ENCODE measurements at regions not wholly inside any gene's neighbourhood (a gene's known extent, or its start where the extent isn't known, plus 50 kb on each side); places are given as distances from the start of the nearest gene placed in this dataset.

DNA sequence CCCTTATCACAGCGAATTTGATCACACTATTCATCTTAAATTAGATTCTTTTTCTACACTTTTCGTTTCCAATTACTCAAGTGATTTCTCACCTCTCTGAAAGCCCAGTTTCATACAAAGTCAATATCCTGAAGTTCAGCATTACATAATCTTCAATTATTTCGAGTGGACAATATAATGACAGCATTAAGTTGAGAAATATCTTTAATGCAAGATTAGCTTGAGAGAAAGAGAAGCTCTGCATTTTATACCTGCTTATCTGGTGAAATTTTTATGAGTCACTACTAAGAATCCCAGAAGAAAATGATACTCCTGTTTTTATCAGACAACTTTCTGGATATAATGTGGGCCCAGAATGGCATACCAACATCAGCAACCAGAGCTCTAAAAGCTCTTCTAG lies 509.6 kb downstream of the KCNJ2 start:
- H4K20me1 ChIP-seq (replicated peaks; ENCODE audit: insufficient read depth), result no peaks in the 10 kb centered on the region
- no peak overlapping the region for H3K4me2 ChIP-seq
- H3F3A ChIP-seq (replicated peaks; ENCODE audit: low read depth), result no peaks in the 10 kb centered on the region
- H3K36me3 ChIP-seq (ENCODE audit: insufficient read depth), result no peaks in the 10 kb centered on the region
- no peaks in the 10 kb centered on the region for H3K79me2 ChIP-seq (replicated peaks; ENCODE audit: insufficient read depth)
- Mint-ChIP-seq H3K4me3 (no peak overlapping the region), H3K4me1 (peaks cover 28% of the 10 kb centered on the region), H3K36me3 (ENCODE audit: low read depth) (no peaks in the 10 kb centered on the region), H3K9me3 (no peaks in the 10 kb centered on the region; the same call in 2 of the 3 replicates), H3K27ac (no peak overlapping the region), H3K27me3 (ENCODE audit: insufficient read depth, low read depth, poor library complexity) (peaks cover 2% of the 10 kb centered on the region)
- H2AFZ ChIP-seq, result no peak overlapping the region
- no peak overlapping the region for H3K27ac ChIP-seq (ENCODE audit: low read depth)
- H3K4me1 ChIP-seq (ENCODE audit: insufficient read depth), result peaks cover 10% of the 10 kb centered on the region
- no peaks in the 10 kb centered on the region for H3K27me3 ChIP-seq (ENCODE audit: insufficient read depth)
- no peaks in the 10 kb centered on the region for H3K9me2 ChIP-seq (ENCODE audit: insufficient read depth)
- no peak overlapping the region for H3K4me3 ChIP-seq
- DNase-seq (ENCODE audit: low spot score) (no peak), ATAC-seq (no peak)
- TF ChIP-seq STAT1 (IDR thresholded peaks at IDR 0.05; ENCODE audit: unreplicated experiment) (no peak), ZNF331 (CRISPR knock-in tag; IDR thresholded peaks at IDR 0.05; ENCODE audit: low read depth) (no peak), EZH2 (IDR thresholded peaks at IDR 0.05; ENCODE audit: low read depth, unreplicated experiment) (no peak), NANOG (IDR thresholded peaks at IDR 0.05; ENCODE audit: borderline replicate concordance) (no peak), ZNF114 (CRISPR knock-in tag; IDR thresholded peaks at IDR 0.05) (no peak), POLR2AphosphoS5 (IDR thresholded peaks at IDR 0.05; ENCODE audit: low read depth) (no peak), EZH2phosphoT487 (IDR thresholded peaks at IDR 0.05; ENCODE audit: unreplicated experiment) (no peak), CREB1 (CRISPR knock-in tag; IDR thresholded peaks at IDR 0.05; ENCODE audit: low read depth) (no peak), JUNB (IDR thresholded peaks at IDR 0.05; ENCODE audit: unreplicated experiment) (no peak)
- TF ChIP-seq, protein P1, sequence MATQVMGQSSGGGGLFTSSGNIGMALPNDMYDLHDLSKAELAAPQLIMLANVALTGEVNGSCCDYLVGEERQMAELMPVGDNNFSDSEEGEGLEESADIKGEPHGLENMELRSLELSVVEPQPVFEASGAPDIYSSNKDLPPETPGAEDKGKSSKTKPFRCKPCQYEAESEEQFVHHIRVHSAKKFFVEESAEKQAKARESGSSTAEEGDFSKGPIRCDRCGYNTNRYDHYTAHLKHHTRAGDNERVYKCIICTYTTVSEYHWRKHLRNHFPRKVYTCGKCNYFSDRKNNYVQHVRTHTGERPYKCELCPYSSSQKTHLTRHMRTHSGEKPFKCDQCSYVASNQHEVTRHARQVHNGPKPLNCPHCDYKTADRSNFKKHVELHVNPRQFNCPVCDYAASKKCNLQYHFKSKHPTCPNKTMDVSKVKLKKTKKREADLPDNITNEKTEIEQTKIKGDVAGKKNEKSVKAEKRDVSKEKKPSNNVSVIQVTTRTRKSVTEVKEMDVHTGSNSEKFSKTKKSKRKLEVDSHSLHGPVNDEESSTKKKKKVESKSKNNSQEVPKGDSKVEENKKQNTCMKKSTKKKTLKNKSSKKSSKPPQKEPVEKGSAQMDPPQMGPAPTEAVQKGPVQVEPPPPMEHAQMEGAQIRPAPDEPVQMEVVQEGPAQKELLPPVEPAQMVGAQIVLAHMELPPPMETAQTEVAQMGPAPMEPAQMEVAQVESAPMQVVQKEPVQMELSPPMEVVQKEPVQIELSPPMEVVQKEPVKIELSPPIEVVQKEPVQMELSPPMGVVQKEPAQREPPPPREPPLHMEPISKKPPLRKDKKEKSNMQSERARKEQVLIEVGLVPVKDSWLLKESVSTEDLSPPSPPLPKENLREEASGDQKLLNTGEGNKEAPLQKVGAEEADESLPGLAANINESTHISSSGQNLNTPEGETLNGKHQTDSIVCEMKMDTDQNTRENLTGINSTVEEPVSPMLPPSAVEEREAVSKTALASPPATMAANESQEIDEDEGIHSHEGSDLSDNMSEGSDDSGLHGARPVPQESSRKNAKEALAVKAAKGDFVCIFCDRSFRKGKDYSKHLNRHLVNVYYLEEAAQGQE (IDR thresholded peaks at IDR 0.05; ENCODE audit: unreplicated experiment), result no peak
- TF ChIP-seq, protein P2, sequence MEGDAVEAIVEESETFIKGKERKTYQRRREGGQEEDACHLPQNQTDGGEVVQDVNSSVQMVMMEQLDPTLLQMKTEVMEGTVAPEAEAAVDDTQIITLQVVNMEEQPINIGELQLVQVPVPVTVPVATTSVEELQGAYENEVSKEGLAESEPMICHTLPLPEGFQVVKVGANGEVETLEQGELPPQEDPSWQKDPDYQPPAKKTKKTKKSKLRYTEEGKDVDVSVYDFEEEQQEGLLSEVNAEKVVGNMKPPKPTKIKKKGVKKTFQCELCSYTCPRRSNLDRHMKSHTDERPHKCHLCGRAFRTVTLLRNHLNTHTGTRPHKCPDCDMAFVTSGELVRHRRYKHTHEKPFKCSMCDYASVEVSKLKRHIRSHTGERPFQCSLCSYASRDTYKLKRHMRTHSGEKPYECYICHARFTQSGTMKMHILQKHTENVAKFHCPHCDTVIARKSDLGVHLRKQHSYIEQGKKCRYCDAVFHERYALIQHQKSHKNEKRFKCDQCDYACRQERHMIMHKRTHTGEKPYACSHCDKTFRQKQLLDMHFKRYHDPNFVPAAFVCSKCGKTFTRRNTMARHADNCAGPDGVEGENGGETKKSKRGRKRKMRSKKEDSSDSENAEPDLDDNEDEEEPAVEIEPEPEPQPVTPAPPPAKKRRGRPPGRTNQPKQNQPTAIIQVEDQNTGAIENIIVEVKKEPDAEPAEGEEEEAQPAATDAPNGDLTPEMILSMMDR (conservative IDR thresholded peaks at IDR 0.05; ENCODE audit: low read depth in 2 of 2), result no peak
- TF ChIP-seq, protein P3, sequence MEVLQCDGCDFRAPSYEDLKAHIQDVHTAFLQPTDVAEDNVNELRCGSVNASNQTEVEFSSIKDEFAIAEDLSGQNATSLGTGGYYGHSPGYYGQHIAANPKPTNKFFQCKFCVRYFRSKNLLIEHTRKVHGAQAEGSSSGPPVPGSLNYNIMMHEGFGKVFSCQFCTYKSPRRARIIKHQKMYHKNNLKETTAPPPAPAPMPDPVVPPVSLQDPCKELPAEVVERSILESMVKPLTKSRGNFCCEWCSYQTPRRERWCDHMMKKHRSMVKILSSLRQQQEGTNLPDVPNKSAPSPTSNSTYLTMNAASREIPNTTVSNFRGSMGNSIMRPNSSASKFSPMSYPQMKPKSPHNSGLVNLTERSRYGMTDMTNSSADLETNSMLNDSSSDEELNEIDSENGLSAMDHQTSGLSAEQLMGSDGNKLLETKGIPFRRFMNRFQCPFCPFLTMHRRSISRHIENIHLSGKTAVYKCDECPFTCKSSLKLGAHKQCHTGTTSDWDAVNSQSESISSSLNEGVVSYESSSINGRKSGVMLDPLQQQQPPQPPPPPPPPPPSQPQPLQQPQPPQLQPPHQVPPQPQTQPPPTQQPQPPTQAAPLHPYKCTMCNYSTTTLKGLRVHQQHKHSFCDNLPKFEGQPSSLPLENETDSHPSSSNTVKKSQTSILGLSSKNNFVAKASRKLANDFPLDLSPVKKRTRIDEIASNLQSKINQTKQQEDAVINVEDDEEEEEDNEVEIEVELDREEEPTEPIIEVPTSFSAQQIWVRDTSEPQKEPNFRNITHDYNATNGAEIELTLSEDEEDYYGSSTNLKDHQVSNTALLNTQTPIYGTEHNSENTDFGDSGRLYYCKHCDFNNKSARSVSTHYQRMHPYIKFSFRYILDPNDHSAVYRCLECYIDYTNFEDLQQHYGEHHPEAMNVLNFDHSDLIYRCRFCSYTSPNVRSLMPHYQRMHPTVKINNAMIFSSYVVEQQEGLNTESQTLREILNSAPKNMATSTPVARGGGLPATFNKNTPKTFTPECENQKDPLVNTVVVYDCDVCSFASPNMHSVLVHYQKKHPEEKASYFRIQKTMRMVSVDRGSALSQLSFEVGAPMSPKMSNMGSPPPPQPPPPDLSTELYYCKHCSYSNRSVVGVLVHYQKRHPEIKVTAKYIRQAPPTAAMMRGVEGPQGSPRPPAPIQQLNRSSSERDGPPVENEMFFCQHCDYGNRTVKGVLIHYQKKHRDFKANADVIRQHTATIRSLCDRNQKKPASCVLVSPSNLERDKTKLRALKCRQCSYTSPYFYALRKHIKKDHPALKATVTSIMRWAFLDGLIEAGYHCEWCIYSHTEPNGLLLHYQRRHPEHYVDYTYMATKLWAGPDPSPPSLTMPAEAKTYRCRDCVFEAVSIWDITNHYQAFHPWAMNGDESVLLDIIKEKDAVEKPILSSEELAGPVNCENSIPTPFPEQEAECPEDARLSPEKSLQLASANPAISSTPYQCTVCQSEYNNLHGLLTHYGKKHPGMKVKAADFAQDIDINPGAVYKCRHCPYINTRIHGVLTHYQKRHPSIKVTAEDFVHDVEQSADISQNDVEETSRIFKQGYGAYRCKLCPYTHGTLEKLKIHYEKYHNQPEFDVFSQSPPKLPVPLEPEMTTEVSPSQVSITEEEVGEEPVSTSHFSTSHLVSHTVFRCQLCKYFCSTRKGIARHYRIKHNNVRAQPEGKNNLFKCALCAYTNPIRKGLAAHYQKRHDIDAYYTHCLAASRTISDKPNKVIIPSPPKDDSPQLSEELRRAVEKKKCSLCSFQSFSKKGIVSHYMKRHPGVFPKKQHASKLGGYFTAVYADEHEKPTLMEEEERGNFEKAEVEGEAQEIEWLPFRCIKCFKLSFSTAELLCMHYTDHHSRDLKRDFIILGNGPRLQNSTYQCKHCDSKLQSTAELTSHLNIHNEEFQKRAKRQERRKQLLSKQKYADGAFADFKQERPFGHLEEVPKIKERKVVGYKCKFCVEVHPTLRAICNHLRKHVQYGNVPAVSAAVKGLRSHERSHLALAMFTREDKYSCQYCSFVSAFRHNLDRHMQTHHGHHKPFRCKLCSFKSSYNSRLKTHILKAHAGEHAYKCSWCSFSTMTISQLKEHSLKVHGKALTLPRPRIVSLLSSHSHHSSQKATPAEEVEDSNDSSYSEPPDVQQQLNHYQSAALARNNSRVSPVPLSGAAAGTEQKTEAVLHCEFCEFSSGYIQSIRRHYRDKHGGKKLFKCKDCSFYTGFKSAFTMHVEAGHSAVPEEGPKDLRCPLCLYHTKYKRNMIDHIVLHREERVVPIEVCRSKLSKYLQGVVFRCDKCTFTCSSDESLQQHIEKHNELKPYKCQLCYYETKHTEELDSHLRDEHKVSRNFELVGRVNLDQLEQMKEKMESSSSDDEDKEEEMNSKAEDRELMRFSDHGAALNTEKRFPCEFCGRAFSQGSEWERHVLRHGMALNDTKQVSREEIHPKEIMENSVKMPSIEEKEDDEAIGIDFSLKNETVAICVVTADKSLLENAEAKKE (CRISPR knock-in tag; IDR thresholded peaks at IDR 0.05), result no peak
- TF ChIP-seq, protein P4, sequence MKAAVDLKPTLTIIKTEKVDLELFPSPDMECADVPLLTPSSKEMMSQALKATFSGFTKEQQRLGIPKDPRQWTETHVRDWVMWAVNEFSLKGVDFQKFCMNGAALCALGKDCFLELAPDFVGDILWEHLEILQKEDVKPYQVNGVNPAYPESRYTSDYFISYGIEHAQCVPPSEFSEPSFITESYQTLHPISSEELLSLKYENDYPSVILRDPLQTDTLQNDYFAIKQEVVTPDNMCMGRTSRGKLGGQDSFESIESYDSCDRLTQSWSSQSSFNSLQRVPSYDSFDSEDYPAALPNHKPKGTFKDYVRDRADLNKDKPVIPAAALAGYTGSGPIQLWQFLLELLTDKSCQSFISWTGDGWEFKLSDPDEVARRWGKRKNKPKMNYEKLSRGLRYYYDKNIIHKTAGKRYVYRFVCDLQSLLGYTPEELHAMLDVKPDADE (IDR thresholded peaks at IDR 0.05), result no peak

Measured in GM23338 (cell line).